OCI-LY1 (cell line): ENCODE measurements at regions not wholly inside any gene's neighbourhood (a gene's known extent, or its start where the extent isn't known, plus 50 kb on each side); places are given as distances from the start of the nearest gene placed in this dataset.

ENCODE experiments used
- H2AFZ ChIP-seq: fragments of 200-600 bp; sonication (generic), shearing (Covaris generic); 2 replicates; pipeline ENCODE4 v1.6.0; 2014; ENCODE audit warnings: antibody characterized with exemption, mild to moderate bottlenecking, low read length
- H3F3A ChIP-seq: fragments of 200-600 bp; sonication (generic), shearing (Covaris generic); 2 replicates; pipeline ENCODE4 v1.6.0; 2014; ENCODE audit warnings: mild to moderate bottlenecking, antibody characterized with exemption, low read length, moderate library complexity; ENCODE audit not compliant: insufficient read depth
- H3K27ac ChIP-seq: fragments of 200-600 bp; sonication (generic); 2 replicates; pipeline ENCODE4 v1.5.1; 2014; ENCODE audit warnings: low read length, mixed run types, mild to moderate bottlenecking, low read depth; ENCODE audit not compliant: poor library complexity, severe bottlenecking
- H3K27me3 ChIP-seq: fragments of 200-600 bp; sonication (generic); 2 replicates; pipeline ENCODE4 v1.6.0; 2014; ENCODE audit warnings: antibody characterized with exemption, mild to moderate bottlenecking, low read length, moderate library complexity; ENCODE audit not compliant: insufficient read depth
- H3K36me3 ChIP-seq: fragments of 200-600 bp; sonication (generic); 2 replicates; pipeline ENCODE4 v1.6.1; 2014; ENCODE audit warnings: mild to moderate bottlenecking, antibody characterized with exemption, low read length, moderate library complexity, mixed read lengths; ENCODE audit not compliant: insufficient read depth
- H3K4me1 ChIP-seq: fragments of 200-600 bp; sonication (generic); 2 replicates; pipeline ENCODE4 v1.5.1; 2014; ENCODE audit warnings: mild to moderate bottlenecking, low read length, moderate library complexity; ENCODE audit not compliant: insufficient read depth, severe bottlenecking
- H3K4me2 ChIP-seq: fragments of 200-600 bp; sonication (generic), shearing (Covaris generic); 2 replicates; pipeline ENCODE4 v1.6.1; 2014; ENCODE audit warnings: low read length
- H3K4me3 ChIP-seq: fragments of 200-600 bp; sonication (generic); 2 replicates; pipeline ENCODE4 v1.5.1; 2014; ENCODE audit warnings: low read length, low read depth, mild to moderate bottlenecking, mixed read lengths; ENCODE audit not compliant: poor library complexity, severe bottlenecking
- H3K79me2 ChIP-seq: fragments of 200-600 bp; shearing (Covaris generic); 2 replicates; pipeline ENCODE4 v1.6.1; 2016; ENCODE audit warnings: mixed run types, low read length, mixed read lengths; ENCODE audit not compliant: insufficient read depth
- H3K9ac ChIP-seq: fragments of 200-600 bp; sonication (generic), shearing (Covaris generic); 2 replicates; pipeline ENCODE4 v1.6.1; 2014; ENCODE audit warnings: mild to moderate bottlenecking, low read length, mixed read lengths
- H3K9me2 ChIP-seq: fragments of 200-600 bp; sonication (generic), shearing (Covaris generic); 2 replicates; pipeline ENCODE4 v1.6.1; 2014; ENCODE audit warnings: low read depth, mild to moderate bottlenecking, low read length, mixed read lengths
- H3K9me3 ChIP-seq: fragments of 200-600 bp; shearing (Covaris generic); 2 replicates; pipeline ENCODE4 v1.6.1; 2014; ENCODE audit warnings: low read length, mixed read lengths
- H4K20me1 ChIP-seq: fragments of 200-600 bp; sonication (generic), shearing (Covaris generic); 2 replicates; pipeline ENCODE4 v1.6.0; 2016; ENCODE audit warnings: mild to moderate bottlenecking, low read length; ENCODE audit not compliant: insufficient read depth
- CTCF ChIP-seq: fragments of 200-600 bp; sonication (generic), shearing (Covaris generic); IDR thresholded peaks from 2 replicates; pipeline ENCODE4 v1.5.1; 2017; ENCODE audit warnings: mild to moderate bottlenecking, antibody characterized with exemption, low read length, moderate library complexity, mixed read lengths
- EZH2 ChIP-seq: fragments of 200-600 bp; sonication (generic), shearing (Covaris generic); IDR thresholded peaks from 2 replicates; pipeline ENCODE4 v1.8.0; 2017; ENCODE audit warnings: borderline replicate concordance, mixed run types, mild to moderate bottlenecking, antibody characterized with exemption, low read length, moderate library complexity, mixed read lengths

GRCh38 chr18:43622024-43622423 lies 344.7 kb upstream of the SYT4 start:
- Histone ChIP-seq H3K27me3 (no peaks in the 10 kb centered on the region), H3K27ac (no peak overlapping the region), H3F3A (no peaks in the 10 kb centered on the region), H3K79me2 (no peaks in the 10 kb centered on the region), H3K4me2 (no peak overlapping the region), H3K4me1 (no peaks in the 10 kb centered on the region), H3K9ac (no peak overlapping the region), H3K9me2 (no peaks in the 10 kb centered on the region), H3K9me3 (no peaks in the 10 kb centered on the region), H3K36me3 (no peaks in the 10 kb centered on the region), H4K20me1 (no peaks in the 10 kb centered on the region), H3K4me3 (no peak overlapping the region), H2AFZ (no peak overlapping the region)
- TF ChIP-seq CTCF, result no peak
- no peak for TF ChIP-seq EZH2

- Histone ChIP-seq H3K9me2 (no peaks in the 10 kb centered on the region), H4K20me1 (no peaks in the 10 kb centered on the region), H3K9me3 (no peaks in the 10 kb centered on the region), H3K4me2 (no peak overlapping the region), H3K4me1 (no peaks in the 10 kb centered on the region), H3K9ac (no peak overlapping the region), H3F3A (no peaks in the 10 kb centered on the region), H2AFZ (no peak overlapping the region), H3K4me3 (no peak overlapping the region), H3K79me2 (no peaks in the 10 kb centered on the region), H3K27ac (no peak overlapping the region), H3K27me3 (no peaks in the 10 kb centered on the region), H3K36me3 (no peaks in the 10 kb centered on the region)
- no peak for TF ChIP-seq EZH2
- no peak for TF ChIP-seq CTCF
These were observed 348.3 kb upstream of the SYT4 start for GRCh38 chr18:43625582-43625981.

GRCh38 chr18:43627848-43628530 lies 350.7 kb upstream of the SYT4 start:
- no peak overlapping the region for H3K9ac ChIP-seq
- H3K9me3 ChIP-seq, result no peaks in the 10 kb centered on the region
- no peaks in the 10 kb centered on the region for H3K4me1 ChIP-seq
- H3K4me2 ChIP-seq, result no peak overlapping the region
- H3K79me2 ChIP-seq, result no peaks in the 10 kb centered on the region
- no peaks in the 10 kb centered on the region for H3K36me3 ChIP-seq
- TF ChIP-seq EZH2 (no peak), CTCF (no peak)
- H3F3A ChIP-seq, result no peaks in the 10 kb centered on the region
- H3K27ac ChIP-seq, result no peak overlapping the region
- H3K9me2 ChIP-seq, result no peaks in the 10 kb centered on the region
- no peaks in the 10 kb centered on the region for H4K20me1 ChIP-seq
- no peak overlapping the region for H3K4me3 ChIP-seq
- H2AFZ ChIP-seq, result no peak overlapping the region
- H3K27me3 ChIP-seq, result no peaks in the 10 kb centered on the region
